Upper lobe of right lung (tissue), 1 donor: ENCODE measurements at regions not wholly inside any gene's neighbourhood (a gene's known extent, or its start where the extent isn't known, plus 50 kb on each side); places are given as distances from the start of the nearest gene placed in this dataset.

Source experiments
- ATAC-seq: fragments of 200-7000 bp; cut with Tn5 transposase; one replicate; pipeline ENCODE4 v1.9.1; 2020; ENCODE audit warnings: mild to moderate bottlenecking, moderate library complexity
- DNase-seq: peaks from one replicate; pipeline ENCODE4 v3.0.0-alpha.2; 2020
- H3K27ac ChIP-seq: fragments of 200-600 bp; one replicate; pipeline ENCODE4 v1.8.0; 2022
- H3K27me3 ChIP-seq: fragments of 200-600 bp; one replicate; pipeline ENCODE4 v1.8.0; 2022; ENCODE audit warnings: mild to moderate bottlenecking
- H3K36me3 ChIP-seq: fragments of 200-600 bp; one replicate; pipeline ENCODE4 v1.8.0; 2022
- H3K4me1 ChIP-seq: fragments of 200-600 bp; one replicate; pipeline ENCODE4 v1.8.0; 2022
- H3K4me3 ChIP-seq: fragments of 200-600 bp; one replicate; pipeline ENCODE4 v1.8.0; 2022; ENCODE audit warnings: mild to moderate bottlenecking
- H3K9me3 ChIP-seq: fragments of 200-600 bp; one replicate; pipeline ENCODE4 v1.8.0; 2022
- CTCF ChIP-seq: fragments of 200-600 bp; IDR thresholded peaks from one replicate; pipeline ENCODE4 v1.8.0; 2022; ENCODE audit warnings: antibody characterized with exemption
- intact Hi-C: fragments of 100-400 bp; cut with DNase I; formaldehyde crosslinking; loops from one replicate; pipeline ENCODE4 v1.11.0; 2022
- donor health status: DM: no; HTN: yes; CAD: no; lungs with severe emphysema.

GRCh38 chr16:5430598-5430997, 333.0 kb upstream of the EEF2KMT start:
- ATAC-seq (no peak), DNase-seq (no peak)
- no peaks in the 10 kb centered on the region for H3K36me3 ChIP-seq
- TF ChIP-seq CTCF, result no peak
- H3K9me3 ChIP-seq, result no peaks in the 10 kb centered on the region
- intact Hi-C loops, result no loop called here
- no peaks in the 10 kb centered on the region for H3K4me1 ChIP-seq
- no peaks in the 10 kb centered on the region for H3K27me3 ChIP-seq
- H3K4me3 ChIP-seq, result no peak overlapping the region
- H3K27ac ChIP-seq, result no peak overlapping the region

- H3K27me3 ChIP-seq, result no peaks in the 10 kb centered on the region
- H3K27ac ChIP-seq, result no peak overlapping the region
- H3K36me3 ChIP-seq, result no peaks in the 10 kb centered on the region
- no peaks in the 10 kb centered on the region for H3K9me3 ChIP-seq
- ATAC-seq (no peak), DNase-seq (no peak)
- H3K4me3 ChIP-seq, result no peak overlapping the region
- no peak for TF ChIP-seq CTCF
- H3K4me1 ChIP-seq, result no peaks in the 10 kb centered on the region
- intact Hi-C loops, result no loop called here
Measured at GRCh38 chr16:5428932-5429331, 331.3 kb upstream of the EEF2KMT start.

- intact Hi-C loops, result no loop called here
Measured at GRCh38 chr16:5427571-5427970, 330.0 kb upstream of the EEF2KMT start.

GRCh38 chr16:5422643-5423496, 325.3 kb upstream of the EEF2KMT start:
- ATAC-seq (no peak), DNase-seq (no peak)
- H3K4me1 ChIP-seq, result no peaks in the 10 kb centered on the region
- no peaks in the 10 kb centered on the region for H3K27me3 ChIP-seq
- intact Hi-C loops, result no loop called here
- H3K4me3 ChIP-seq, result no peak overlapping the region
- H3K27ac ChIP-seq, result no peak overlapping the region
- TF ChIP-seq CTCF, result no peak
- no peaks in the 10 kb centered on the region for H3K9me3 ChIP-seq
- no peaks in the 10 kb centered on the region for H3K36me3 ChIP-seq

More at GRCh38 chr16:5427571-5427970, 330.0 kb upstream of the EEF2KMT start:
- TF ChIP-seq CTCF, result no peak
- Histone ChIP-seq H3K4me1 (no peaks in the 10 kb centered on the region), H3K4me3 (no peak overlapping the region), H3K27ac (no peak overlapping the region), H3K9me3 (no peaks in the 10 kb centered on the region), H3K36me3 (no peaks in the 10 kb centered on the region), H3K27me3 (no peaks in the 10 kb centered on the region)
- ATAC-seq (no peak), DNase-seq (no peak)

GRCh38 chr16:5422047-5422446, 324.5 kb upstream of the EEF2KMT start:
- H3K27ac ChIP-seq, result no peak overlapping the region
- DNase-seq (no peak), ATAC-seq (no peak)
- no peak overlapping the region for H3K4me3 ChIP-seq
- H3K4me1 ChIP-seq, result no peaks in the 10 kb centered on the region
- H3K27me3 ChIP-seq, result no peaks in the 10 kb centered on the region
- H3K9me3 ChIP-seq, result no peaks in the 10 kb centered on the region
- intact Hi-C loops, result no loop called here
- H3K36me3 ChIP-seq, result no peaks in the 10 kb centered on the region
- TF ChIP-seq CTCF, result no peak
